SH-SY5Y (cell line): ENCODE measurements at regions not wholly inside any gene's neighbourhood (a gene's known extent, or its start where the extent isn't known, plus 50 kb on each side); places are given as distances from the start of the nearest gene placed in this dataset.

ENCODE experiments used
- GATA2 ChIP-seq: IDR thresholded peaks from 2 replicates; pipeline ENCODE4 v1.6.1; 2011; ENCODE audit warnings: mild to moderate bottlenecking, low read depth, low read length
- GATA3 ChIP-seq: IDR thresholded peaks from 2 replicates; pipeline ENCODE4 v1.6.1; 2011; ENCODE audit warnings: low read depth, mild to moderate bottlenecking, low read length, moderate library complexity

GRCh38 chr18:78378983-78379382, 600.6 kb upstream of the SALL3 start:
- no peak for TF ChIP-seq GATA3

DNA sequence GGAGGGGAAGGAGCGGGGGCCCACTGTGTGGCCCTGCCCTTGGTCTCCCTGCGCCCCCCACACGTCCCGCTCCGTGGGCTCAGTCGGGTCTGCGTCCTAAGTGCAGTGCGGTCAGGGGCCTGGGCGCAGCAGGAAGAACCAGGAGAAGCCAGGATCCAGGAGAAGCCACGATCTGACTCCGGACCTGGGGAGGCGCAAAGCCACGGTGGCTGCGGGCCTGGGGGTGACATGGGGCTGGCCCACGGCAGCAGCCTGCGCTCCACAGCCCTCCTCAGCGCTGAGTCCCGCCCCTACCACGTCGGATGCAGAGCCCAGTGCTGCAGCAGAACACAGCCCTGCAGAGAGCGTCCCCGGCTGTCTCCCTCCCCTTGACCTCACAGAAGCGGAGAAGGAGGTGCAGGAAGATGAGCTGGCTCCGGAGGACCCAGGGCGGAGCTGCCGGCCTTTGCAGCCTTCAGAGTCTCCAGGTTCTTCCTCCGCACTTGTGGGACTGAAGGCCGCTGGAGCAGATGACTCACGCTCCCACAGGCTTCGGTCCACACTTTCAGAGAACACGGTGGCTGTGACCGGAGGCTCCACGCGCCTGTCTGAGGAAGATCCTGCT, 589.2 kb upstream of the SALL3 start:
- no peak for TF ChIP-seq GATA3
- TF ChIP-seq GATA2: no peak

GRCh38 chr18:78390952-78391348, 588.7 kb upstream of the SALL3 start:
- no peak for TF ChIP-seq GATA2

GRCh38 chr18:78393086-78393862, 586.3 kb upstream of the SALL3 start:
- TF ChIP-seq GATA2: no peak
- TF ChIP-seq GATA3: no peak

- TF ChIP-seq GATA3 (no peak), GATA2 (no peak)
These were observed 583.5 kb upstream of the SALL3 start for GRCh38 chr18:78396077-78396476.

- TF ChIP-seq GATA3: no peak
- TF ChIP-seq GATA2: no peak
These were observed 582.9 kb upstream of the SALL3 start for GRCh38 chr18:78396756-78397155.

DNA sequence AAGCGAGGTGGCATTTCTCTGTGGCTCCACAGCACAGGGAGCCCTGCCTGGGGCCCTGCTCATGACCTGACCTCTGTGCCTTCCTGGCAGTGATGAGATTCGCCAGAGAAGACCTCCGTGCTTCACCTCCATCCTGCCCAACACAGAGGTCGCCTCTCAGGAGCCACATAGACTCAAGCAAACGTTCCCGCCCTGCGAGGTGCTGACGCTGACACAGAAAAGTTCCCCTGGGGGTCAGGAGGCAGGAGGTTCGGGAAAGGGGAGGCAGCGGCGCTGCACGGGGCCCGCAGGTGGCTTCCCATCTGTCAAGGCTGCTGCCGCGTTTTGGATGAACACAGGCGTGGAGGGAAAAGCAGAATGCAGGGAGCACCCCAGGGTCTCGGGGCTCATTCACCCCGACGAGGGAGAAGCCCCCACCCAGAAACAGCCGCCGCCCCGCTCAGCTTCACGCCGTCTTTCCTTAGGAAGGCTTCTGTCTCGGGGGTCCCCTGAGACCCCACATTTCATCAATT, 579.6 kb upstream of the SALL3 start:
- TF ChIP-seq GATA2 (no peak), GATA3 (no peak)

DNA sequence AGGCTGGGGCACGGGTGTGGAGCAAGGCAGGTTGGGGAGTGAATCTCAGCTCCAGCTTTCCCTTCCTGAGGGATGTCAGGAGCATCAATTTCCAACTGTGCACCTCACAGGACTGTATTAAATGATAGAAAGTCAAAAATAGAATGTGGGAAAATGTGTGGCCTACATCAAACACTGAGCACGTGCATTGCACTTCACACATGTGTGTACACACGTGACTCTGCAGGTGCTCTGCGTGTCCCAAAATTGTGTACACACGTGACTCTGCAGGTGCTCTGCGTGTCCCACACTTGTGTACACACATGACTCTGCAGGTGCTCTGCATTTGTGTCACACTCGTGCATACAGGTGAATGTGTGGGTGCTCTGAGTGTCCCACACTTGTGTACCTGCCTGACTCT, 577.2 kb upstream of the SALL3 start:
- no peak for TF ChIP-seq GATA2
- TF ChIP-seq GATA3: no peak

- TF ChIP-seq GATA3: no peak
These were observed 576.7 kb upstream of the SALL3 start for GRCh38 chr18:78402966-78403365.

- no peak for TF ChIP-seq GATA2
- TF ChIP-seq GATA3: no peak
These were observed 576.2 kb upstream of the SALL3 start for GRCh38 chr18:78403371-78403770.

GRCh38 chr18:78405763-78406162, 573.9 kb upstream of the SALL3 start:
- TF ChIP-seq GATA2 (no peak), GATA3 (no peak)

- TF ChIP-seq GATA2 (peak; percentile 12; the same call in 1 of the 2 replicates), GATA3 (no peak)
These were observed 572.7 kb upstream of the SALL3 start for GRCh38 chr18:78406743-78407465.

- TF ChIP-seq GATA3: no peak
- no peak for TF ChIP-seq GATA2
These were observed 572.2 kb upstream of the SALL3 start for GRCh38 chr18:78407466-78407844.

GRCh38 chr18:78408623-78409022, 571.0 kb upstream of the SALL3 start:
- no peak for TF ChIP-seq GATA3
- TF ChIP-seq GATA2: no peak
